GM19372 (cell line): ENCODE measurements at regions not wholly inside any gene's neighbourhood (a gene's known extent, or its start where the extent isn't known, plus 50 kb on each side); places are given as distances from the start of the nearest gene placed in this dataset.
"Not testable (repeated sequence)": the region's sequence is repeated elsewhere in the genome, so short reads cannot be mapped to it uniquely, and the experiment has no call there.

Experiments
- ATAC-seq: cut with Tn5 transposase; IDR thresholded peaks from one replicate; pipeline ENCODE4 v1.9.1; 2021; ENCODE audit warnings: mild to moderate bottlenecking, low read depth, moderate library complexity; ENCODE audit not compliant: unreplicated experiment

GRCh38 chr2:198571393-198571792 is 767.0 kb downstream of the PLCL1 start:
- ATAC-seq = no peak

DNA sequence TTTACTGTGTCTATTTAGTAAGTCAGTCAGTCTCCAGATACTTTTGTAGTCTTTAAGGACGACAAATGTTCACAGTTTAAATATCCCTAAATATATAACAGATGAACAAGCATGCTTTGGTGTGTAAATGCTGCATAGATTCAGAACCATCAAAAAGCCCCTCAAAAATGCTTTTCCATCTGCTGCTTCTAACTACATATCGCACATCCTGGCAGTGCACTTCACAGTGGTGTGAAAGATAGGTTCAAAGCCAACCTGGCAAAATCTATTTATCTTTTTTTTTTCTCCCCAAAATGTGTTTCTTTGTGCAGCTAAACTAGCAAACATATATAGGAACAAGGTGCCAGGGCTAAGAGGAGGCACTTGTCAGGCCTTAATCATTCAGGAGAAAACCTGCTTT is 753.8 kb downstream of the PLCL1 start:
- no peak for ATAC-seq

DNA sequence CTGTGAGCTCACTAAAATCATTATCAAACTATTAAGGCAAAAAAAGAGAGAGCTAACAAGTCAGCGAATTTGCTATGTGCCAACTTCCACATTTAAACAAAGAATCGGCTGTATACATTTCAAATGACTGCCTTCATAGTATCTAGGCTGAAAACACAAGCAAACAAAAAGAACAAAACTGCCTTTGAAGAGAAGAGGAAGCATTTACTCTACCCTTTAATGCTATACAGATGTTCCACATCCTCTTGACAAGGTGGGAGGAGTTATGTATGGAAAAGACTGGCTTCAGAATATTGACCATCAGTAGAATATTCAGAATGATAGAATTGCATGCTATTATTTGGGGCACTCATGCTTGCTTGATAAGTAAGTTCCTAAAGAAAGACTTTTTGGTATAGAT is 741.7 kb downstream of the PLCL1 start:
- no peak for ATAC-seq

GRCh38 chr2:198545411-198545810 is 741.0 kb downstream of the PLCL1 start:
- no peak for ATAC-seq

DNA sequence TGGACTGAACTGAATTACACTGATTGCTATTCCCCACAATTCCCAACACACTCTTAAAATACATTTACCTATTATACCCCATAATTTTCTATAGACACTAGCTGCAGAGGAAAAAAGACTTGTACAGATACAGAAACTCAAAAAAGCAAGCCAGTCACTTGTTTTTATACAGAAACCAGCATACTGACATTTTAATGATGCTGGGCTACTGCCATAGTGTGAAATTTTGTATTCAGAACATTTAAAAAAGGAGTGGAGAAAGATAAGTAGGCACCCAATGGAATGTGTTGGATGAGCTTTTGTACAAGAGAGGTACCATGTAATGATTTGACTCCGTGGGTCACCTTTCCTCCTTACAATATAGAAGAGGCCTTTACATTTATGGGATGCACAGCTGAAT is 740.1 kb downstream of the PLCL1 start:
- no peak for ATAC-seq

DNA sequence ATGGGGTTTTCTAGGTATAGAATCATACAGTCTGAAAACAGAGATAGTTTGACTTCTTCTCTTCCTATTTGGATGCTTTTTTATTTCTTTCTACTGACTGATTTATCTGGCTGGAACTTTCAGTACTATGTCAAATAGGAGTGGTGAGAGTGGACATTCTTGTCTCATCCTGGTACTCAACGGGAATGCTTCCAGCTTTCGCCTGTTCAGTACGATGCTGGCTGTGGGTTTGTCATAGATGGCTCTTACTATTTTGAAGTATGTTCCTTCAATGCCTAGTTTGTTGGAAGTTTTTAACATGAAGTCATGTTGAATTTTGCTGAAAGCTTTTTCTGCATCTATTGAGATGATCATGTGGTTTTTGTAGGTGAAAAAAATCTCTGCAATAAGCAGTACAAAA is 730.4 kb downstream of the PLCL1 start:
- no peak for ATAC-seq

- no peak for ATAC-seq
These were observed 721.0 kb downstream of the PLCL1 start for GRCh38 chr2:198525211-198525969.

DNA sequence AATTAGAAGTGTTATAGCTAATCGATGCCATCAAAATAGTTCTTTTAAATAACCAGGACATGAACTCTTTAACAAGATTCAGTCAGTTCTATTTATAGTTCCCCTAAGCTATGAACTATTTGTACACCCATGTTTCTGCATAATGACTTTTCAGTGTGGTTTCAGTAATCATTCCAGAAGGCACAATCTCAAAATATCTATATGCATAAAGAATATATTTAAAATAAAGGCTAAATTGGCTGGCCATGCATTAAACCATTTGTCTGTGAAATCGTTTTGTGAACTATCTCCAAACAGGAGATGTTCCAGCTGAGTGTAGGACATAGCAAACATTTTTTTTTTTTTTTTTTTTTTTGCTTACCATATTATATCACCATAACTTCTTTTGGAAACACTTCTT is 719.3 kb downstream of the PLCL1 start:
- no peak for ATAC-seq

GRCh38 chr2:198518935-198519334 is 714.5 kb downstream of the PLCL1 start:
- ATAC-seq = no peak

DNA sequence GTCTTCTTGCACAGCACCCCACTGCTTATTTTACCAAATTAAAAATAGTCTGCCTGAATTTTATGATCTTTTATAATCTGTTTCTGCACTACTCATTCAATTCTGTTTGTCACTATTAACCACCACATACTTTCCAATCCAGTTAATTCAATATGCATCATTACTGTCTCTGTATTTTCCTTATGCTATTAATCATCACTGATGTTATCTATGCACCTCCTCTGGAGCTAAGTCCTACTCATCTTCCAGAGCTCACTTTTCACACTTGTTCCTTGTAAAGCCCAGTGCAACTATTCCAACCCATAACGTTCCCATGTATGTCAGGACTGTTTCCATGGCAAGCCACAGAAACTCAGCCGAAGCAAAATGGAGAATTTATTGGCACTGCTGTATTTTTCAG is 713.6 kb downstream of the PLCL1 start:
- ATAC-seq = no peak

- ATAC-seq = not testable (repeated sequence)
These were observed 704.2 kb downstream of the PLCL1 start for GRCh38 chr2:198508610-198509009.

DNA sequence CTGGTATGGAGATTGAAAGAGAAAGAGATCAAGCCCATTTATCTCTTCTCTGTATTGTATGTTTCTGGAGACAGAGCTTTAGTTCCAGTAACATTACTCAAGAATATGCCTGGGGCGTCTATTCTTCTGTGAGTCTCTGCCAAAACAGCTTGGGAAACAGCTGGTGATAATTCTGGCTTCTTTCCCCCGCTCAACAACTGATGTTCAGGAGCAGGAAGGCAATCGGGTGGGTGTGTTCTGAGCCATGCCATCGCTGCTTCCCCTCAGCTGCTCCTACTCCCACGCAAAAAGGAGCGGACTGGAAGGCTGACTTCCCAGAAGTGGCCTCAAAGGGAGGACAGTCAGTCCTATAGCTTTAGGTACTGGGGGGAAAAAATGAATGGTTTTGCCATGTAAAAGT is 695.1 kb downstream of the PLCL1 start:
- ATAC-seq = no peak

DNA sequence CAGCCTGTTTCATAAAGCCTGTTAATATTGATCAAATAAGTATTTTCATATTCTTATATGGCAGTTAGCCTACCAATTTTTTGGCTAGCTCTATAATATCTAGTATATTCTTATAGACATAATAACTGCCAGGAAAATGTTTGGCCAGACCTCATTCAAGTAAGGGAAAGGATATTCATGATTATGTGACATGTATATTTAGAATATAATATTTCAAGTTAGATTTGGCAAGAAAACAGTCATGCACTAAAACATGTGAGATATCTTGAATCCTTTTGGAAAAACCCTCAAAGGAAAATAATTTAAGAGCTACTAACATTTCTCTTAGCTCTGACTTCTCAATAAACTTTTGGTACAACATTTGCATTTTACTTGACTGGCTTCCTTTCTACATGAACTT is 694.1 kb downstream of the PLCL1 start:
- no peak for ATAC-seq

DNA sequence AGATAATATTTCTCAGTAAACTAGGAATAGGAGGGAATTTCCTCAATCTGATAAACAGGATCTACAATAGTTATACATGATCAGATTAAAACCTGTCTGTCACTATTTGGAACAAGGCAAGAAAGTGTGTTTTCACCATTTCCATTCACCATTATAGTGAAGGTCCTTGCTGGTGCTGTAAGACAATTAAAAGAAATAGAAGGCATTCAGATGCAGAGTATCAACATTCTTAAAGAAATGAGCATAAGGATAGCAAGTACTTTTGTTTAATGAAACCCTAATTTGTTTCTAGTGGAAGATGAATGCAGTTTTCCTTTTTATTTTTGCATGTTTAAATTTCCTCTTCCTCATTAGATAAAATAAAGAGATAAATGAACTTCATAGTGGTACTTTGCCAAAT is 693.7 kb downstream of the PLCL1 start:
- ATAC-seq = no peak

GRCh38 chr2:198494931-198495330 is 690.5 kb downstream of the PLCL1 start:
- ATAC-seq = no peak

GRCh38 chr2:198490748-198491147 is 686.4 kb downstream of the PLCL1 start:
- ATAC-seq = no peak

GRCh38 chr2:198488964-198489363 is 684.6 kb downstream of the PLCL1 start:
- no peak for ATAC-seq

DNA sequence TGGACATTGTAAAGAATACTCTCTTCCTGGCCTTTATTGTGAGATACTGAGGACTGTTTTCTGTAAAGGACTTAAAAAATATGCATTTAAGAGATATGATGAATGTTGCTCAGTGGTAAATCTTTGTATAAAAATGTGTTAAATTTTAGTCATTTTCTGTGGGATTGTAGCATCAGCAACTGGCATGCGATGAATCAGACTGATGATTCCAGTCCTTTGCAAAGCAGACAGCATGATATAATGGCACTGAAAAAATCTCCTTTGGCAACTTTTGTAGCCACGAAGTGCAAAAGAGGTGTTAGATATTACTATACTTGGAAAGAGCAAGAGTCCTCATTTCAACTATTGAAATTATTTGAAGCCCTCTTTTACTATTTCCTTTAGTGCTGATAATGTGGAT is 678.7 kb downstream of the PLCL1 start:
- no peak for ATAC-seq

DNA sequence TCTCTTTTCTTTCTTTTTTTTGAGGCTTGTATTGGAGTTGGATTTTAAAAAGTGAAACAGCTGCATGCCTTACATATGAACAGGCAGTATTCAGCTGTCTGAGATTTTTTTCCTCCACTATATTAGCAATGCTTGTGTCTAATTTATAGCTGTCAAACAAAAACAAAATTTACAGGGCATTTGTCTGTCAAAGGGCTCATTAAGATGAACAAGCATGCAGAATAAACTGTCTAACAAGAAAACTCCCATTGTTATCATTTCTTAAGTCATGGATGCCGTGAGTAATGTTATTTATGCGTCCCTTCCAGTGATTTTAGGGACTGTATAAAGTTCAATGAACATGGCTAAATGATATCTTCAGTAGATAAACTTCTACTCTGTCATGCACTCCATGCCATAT is 674.7 kb downstream of the PLCL1 start:
- no peak for ATAC-seq

- ATAC-seq = no peak
These were observed 674.0 kb downstream of the PLCL1 start for GRCh38 chr2:198478361-198478760.

- no peak for ATAC-seq
These were observed 671.6 kb downstream of the PLCL1 start for GRCh38 chr2:198476007-198476406.

GRCh38 chr2:198471291-198471690 is 666.9 kb downstream of the PLCL1 start:
- no peak for ATAC-seq

DNA sequence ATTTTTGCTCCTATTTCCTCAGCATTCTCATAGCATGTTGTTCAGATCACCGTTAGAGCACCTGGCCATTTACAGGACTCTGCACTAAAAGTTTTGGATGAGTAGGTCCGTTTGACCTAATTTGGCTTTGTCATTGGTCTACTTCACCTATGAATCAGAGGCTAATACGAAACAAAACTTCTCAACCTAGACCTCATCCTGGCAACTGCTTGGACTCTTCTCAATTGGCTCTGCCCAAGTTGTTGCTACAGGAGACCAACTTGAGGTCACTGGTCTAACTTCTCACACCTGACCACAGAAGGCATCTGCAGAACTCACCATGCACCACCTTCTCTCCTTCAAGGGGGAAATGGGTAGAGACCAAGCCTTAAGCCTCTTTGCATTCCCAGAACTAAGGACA is 663.7 kb downstream of the PLCL1 start:
- ATAC-seq = no peak
